Stimulated activated CD4-positive, alpha-beta T cell treated with anti-CD3 and anti-CD28 coated beads, Interleukin-1b, Interleukin-23, amount 100 ng/mL, for 48 hours (primary cell): ENCODE measurements at regions not wholly inside any gene's neighbourhood (a gene's known extent, or its start where the extent isn't known, plus 50 kb on each side); places are given as distances from the start of the nearest gene placed in this dataset.
"Not testable (repeated sequence)": the region's sequence is repeated elsewhere in the genome, so short reads cannot be mapped to it uniquely, and the experiment has no call there.

Source experiments
- DNase-seq: peaks from one replicate; pipeline ENCODE4 v3.0.0-alpha.2; 2020

DNA sequence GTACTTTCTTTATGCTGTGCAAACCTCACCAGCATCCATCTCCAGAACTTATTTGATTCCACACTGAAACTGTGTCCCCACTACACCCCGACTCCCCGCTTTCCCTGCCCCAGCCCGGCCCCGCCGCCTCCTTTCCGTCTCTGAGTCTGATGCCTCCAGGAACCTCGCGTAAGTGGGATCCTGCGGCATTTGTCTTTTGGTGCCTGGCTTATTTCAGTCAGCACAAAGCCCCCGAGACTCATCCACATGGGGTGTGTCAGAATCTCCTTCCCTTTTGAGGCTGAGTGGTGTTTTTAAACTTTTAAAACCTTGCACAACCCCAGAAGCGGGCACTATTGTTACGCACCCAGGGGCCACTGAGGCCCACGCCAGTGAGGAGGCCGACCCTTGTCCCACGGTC, 214.4 kb downstream of the BANP start:
- not testable (repeated sequence) for DNase-seq

DNA sequence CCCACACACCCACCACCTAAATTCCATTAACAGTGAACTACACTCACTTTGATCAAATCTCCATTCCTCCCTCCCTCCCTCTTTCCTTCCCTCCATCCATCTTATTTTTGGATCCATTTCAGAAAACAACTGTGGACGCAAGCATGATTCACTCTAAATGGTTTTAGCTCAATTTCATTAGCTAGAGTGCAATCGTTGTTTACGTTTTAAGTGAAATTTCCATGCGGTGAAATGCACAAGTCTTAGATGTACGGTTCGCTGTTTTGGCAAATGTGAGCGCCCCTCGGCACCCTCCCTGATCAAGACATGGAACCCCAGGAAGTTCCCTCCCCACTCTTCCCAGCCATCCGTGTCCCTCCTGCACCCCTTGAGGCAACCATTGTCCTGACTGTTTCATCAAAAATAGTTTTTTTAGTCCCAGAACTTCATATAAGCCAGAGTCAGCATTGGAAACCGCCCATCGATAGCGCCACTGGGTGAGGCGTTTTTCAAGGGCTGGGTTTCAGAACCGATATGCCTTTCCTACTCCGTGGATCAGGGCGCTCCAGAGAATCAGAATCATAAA, 215.1 kb downstream of the BANP start:
- not testable (repeated sequence) for DNase-seq

DNA sequence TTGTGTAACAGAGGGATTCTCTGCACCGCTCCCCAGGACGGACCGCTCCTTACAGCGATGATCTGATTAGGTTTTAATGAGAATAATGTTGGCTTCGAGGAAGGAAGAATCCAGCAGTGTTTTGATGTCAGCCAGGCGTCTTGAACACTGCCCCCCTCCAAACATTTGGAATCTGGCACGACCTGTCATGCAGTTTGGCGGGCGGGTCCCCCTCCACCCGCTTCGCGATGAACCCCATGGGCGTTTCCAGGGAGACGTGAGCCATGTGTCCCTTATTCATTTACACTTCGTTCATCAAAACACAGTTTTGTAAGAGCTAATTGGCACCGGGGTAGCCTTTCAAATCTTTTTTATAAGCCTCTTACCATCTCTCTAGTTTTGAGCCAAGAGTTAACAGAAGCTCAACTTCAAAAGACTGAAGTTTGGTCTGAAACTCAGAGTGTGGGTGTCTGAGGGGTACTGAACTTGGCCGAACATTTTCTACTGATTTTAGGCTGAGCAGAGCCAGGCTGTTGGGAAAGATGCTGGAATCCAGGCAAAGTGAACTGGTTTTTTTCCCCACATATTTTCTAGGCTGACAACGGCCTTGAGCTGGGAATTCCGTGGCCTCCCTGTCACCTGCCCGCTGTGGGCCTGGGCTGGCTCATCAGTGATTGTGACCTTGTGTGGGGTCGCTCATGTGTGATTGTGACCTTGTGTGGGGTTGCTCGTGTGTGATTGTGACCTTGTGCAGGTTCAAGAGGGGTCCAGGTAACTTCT, 214.8 kb upstream of the ZNF469 start:
- not testable (repeated sequence) for DNase-seq

- DNase-seq: not testable (repeated sequence)
Observed at GRCh38 chr16:88168557-88168949, 214.2 kb upstream of the ZNF469 start.

DNA sequence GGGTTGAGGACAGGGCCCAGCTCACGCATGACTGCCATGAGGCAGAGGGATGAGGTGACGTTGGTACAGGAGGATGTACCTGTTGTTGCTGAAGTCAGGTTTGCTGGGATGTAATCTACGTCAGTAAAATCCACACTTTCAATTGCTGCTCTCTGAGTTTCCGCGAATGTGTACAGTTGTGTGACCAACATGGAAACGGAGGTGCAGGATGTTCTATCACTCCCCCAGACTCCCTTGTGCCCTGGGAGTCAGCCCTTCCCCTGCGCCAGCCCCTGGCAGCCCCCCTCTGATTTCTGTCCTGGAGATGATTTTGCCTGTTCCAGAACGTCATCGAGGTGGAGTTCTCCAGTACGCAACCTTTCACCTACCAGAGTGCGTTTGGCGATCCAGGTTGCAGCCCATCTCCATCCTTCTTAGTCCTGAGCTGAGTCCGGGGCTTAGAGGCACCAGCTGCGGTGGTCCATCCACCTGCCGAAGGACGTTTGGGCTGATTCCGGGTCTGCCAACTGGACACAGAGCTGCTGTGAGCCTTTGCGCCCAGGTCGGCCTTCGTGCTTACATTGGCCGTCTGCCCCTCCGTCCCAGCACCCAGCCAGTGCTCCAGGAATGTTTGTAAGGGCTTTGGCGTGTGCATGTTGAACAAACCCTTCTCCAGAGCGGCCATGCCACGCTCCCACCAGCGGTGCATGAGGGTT, 213.5 kb upstream of the ZNF469 start:
- not testable (repeated sequence) for DNase-seq

DNA sequence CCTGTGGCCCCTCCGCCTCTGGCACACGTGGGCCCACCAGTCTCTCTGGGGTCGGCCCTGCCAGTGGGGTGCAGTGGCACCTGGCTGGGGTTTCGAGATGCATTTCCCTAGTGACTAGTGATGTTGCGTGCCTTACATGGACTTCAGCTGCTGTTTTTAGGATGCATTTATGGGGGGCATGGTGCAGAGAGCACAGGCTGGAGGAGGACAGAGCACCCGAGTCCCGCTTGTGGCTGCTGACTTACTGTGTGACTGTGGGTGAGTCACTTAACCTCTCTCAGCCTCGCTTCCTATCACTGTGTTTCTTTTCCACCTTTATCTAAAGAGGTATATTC, 213.0 kb upstream of the ZNF469 start:
- DNase-seq: not testable (repeated sequence)

DNA sequence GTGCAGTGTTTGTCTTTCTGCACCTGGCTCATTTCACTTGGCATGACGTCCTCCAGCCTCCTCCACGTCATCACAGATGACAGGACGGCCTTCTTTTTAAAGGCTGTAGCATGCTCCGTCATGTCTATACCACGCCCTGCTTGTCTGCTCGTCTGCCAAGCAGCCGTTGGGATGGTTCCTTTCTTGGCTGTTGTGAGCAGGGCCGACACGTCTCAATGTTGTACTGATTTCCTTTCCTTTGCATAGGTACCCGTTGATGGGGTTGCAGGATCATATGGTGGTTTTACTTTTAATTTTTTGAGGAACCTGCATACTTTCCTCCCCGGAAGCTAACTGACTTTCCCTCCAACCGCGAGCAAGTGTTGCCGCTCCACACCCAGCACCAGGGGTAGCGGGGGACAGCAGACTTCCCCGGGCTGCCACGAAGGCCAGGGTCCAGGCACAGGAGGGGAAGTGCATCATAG, 212.2 kb upstream of the ZNF469 start:
- no peak for DNase-seq

DNA sequence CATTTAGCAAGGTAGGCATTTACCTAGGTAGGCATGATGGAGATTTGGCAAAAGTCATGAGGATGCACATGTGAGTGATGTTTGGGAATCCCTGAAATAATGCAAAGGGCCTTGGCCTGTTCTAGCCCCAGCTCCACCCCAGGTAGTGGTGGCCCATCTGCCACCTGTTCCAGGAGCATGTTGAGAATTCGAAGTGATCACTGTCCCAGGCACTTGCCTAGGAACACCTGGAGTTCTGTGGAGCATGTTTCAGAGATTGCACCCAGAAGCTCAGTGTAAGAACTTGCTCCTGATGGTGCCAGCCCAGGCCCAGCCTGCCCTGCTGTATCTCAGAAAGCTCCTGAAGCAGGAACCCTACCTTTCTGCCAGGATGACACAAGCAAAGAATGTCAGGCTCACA, 211.6 kb upstream of the ZNF469 start:
- not testable (repeated sequence) for DNase-seq

- DNase-seq: not testable (repeated sequence)
Observed at GRCh38 chr16:88176184-88176583, 206.6 kb upstream of the ZNF469 start.

GRCh38 chr16:88176591-88177180, 206.1 kb upstream of the ZNF469 start:
- not testable (repeated sequence) for DNase-seq

- DNase-seq: not testable (repeated sequence)
Observed at GRCh38 chr16:88178251-88178650, 204.5 kb upstream of the ZNF469 start.

DNA sequence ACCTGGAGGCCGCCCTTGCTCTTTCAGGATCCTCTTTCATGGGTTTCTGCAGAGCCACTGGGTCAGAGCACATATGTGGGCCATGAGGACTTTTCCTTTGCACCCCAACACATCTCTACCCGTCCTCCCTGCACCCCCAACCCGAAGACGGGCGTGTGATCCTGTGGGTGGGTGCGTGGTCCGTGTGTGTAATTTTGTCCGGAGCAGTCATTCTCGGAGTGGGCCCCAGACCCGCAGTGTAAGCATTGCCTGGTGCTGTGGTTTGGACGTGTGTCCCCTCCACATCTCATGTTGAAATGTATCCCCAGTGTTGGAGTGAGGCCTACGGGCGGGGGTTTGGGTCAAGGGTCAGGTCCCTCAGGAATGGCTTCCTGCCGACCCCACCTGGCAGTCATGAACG, 203.9 kb upstream of the ZNF469 start:
- not testable (repeated sequence) for DNase-seq

GRCh38 chr16:88182967-88183881, 199.5 kb upstream of the ZNF469 start:
- not testable (repeated sequence) for DNase-seq

GRCh38 chr16:88184053-88184452, 198.7 kb upstream of the ZNF469 start:
- DNase-seq: not testable (repeated sequence)

- not testable (repeated sequence) for DNase-seq
Observed at GRCh38 chr16:88184566-88185355, 198.0 kb upstream of the ZNF469 start.

DNA sequence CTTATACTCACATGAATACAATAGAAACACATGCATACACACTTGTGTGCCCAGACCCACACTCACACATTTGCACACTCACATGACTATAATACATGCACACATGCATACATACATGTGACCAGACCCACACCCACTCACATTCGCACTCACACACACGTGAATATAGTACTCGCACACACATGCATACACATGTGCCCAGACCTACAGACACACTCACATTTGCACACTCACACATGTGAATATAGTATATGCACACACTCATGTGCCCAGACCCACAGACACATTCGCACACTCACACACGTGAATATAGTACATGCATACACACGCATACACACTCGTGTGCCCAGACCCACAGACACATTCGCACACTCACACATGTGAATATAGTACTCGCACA, 197.4 kb upstream of the ZNF469 start:
- DNase-seq: not testable (repeated sequence)

GRCh38 chr16:88185976-88186888, 196.5 kb upstream of the ZNF469 start:
- DNase-seq: not testable (repeated sequence)

DNA sequence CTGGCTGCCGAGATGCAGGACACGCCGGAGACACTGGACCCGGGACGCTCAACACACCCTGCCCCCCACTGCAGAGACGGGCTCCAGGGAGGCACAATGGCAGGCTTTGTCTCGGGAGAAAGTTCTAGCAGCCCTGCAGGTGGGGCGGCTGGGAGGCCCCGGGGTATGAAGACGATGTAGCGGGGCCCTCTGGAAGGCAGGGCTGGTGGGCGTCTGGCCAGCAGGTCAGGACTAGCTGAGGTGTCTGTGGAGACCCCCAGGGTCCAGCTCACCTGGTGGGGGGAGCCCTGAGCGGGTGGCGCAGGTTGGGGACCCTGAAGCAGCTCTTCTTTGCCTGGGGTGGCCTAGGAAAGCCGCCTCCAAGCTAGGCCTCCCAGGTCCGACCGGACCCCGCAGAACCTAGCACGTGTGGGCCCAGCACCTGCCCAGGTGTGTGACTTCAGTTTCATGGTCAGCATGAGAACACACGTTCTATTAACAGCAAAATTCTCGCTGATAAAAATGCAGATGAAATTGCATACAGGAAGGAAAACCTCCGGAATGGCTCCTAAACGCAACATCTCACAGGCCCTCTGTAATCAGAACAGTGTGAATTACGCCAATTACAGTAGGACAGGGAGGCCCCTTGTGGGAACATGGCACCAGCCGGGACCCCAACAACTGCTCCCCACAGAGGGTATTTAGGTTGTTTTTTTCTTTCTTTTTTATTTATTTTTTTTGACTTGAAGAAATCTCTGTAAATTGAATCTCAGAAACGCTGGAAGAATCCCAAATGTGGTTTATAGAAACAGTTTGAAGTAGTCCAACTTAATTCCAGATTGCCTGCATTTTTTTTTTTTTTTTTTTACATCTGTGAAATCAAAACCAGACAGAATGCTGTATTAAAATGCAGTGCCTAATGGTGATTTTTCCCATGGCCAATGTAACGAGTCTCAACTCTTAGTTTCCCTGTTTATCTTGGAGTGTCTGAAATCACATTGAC, 195.6 kb upstream of the ZNF469 start:
- not testable (repeated sequence) for DNase-seq
